LHCN-M2 (cell line): ENCODE measurements at regions not wholly inside any gene's neighbourhood (a gene's known extent, or its start where the extent isn't known, plus 50 kb on each side); places are given as distances from the start of the nearest gene placed in this dataset.

Experiments
- DNase-seq: peaks from one replicate; pipeline ENCODE4 v3.0.0-alpha.2; 2012; ENCODE audit warnings: low read depth

DNA sequence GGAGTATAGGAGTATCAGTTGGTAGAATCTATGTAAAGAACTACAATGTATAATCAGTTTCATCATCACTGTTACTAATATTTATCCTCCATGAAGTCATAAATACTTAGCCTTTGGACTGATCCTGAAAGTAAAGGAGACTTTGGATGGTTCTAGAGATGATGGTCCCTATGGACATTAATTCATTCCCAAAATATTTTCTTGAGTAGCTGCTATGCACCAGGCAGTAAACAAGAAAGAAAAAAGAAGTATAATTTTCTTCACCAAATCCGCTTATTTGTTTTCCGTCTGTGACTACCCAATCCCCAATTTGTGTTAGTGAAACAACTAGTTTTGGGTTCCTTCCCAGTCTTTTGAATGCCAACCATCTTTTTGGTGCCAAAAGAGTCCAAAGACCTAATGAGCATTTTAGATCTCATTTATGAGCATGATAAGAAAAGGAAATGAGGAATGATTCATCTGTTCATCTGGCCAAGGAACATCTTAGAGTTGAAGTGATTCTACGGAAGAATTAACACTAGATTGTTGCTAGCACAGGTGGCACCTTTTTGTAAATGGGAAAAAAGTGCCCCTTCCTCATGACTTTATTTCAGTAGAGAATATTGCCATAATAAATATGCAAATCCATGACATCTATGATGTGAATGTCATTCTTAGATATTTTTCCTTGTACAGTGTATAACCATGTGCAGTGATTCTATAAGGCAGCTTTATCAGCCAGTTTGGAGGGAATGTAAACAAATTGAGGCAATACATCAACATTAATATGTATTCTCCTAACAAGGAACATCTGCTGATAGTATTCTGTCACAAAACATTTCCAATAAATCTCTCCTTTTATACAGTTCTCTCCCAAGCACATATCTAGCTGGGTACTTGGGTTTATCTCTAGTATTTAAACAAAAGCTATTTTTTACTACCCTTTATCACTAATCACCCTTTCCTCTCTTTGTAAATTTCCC lies 85.1 kb upstream of the CCDC91 start:
- DNase-seq = no peak

DNA sequence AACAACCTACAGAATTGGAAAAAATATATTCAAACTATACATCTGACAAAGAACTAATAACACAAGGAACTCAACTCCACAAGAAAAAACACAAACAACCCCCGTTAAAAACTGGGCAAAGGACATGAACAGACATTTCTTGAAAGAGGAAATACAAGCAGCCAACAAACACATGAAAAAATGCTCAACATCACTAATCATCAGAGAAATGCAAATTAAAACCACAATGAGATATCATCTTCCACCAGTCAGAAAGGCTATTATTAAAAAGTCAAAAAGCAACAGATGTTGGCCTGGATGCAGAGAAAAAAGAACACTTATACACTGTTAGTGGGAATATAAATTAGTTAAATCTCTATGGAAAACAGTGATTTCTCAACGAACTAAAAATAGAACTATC lies 82.6 kb upstream of the CCDC91 start:
- peak; percentile 45 for DNase-seq

DNA sequence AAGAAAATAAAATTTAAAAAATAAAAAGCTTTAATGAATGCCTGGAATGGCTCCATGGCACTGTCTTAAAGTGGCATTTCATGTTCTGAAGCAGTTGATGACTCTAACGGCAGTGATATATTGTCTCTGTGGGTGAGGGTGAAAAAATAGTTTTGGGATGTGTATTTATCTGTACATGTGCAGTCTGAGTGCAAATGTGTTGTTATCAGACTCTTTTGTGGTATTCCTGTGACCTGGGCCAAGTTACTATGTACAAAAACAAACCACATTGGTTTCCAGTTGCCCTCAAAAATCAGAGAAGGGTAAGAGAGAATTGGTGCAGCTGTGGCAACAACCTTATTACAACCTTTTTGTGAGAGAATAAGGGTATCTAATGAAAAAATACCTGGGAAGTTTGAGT lies 81.7 kb upstream of the CCDC91 start:
- DNase-seq = peak; percentile 82

DNA sequence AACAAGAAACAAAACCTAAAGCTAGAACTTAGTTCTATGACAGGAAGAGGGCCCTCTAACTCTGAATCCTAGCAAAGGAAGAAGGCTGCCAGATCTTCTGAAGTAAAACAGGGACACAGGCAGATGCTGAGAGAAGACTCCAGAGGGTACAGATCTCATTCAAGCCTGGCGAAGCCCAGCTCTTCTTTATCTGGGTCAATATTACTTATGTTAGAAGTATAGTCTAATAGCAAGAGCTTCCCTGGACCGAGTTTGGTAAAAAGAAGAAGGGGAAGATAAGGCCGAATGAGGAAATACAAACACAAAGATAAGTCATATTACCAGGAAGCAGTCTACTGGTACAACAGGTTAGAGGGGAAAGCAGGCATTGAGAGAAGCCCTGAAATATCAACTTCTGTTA lies 79.9 kb upstream of the CCDC91 start:
- DNase-seq = no peak

DNA sequence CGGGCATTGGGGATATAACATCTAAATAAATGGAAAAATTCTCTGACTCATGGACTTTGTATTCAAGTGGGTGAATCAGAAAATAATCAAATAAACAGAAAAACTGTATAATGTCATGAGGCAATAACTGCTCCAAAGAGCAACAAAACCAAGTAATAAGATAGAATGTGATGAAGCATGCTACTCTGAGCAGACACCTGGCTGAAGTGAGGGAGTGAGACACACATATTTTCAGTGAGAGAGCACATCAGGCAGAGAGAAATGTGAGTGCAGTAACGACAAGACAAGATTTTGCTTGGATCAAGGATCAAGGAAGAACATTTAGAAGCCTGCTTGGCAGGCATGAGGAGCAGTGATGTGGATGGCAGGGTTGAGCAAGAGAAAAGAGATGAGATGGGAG lies 75.8 kb upstream of the CCDC91 start:
- DNase-seq = peak; percentile 13

DNA sequence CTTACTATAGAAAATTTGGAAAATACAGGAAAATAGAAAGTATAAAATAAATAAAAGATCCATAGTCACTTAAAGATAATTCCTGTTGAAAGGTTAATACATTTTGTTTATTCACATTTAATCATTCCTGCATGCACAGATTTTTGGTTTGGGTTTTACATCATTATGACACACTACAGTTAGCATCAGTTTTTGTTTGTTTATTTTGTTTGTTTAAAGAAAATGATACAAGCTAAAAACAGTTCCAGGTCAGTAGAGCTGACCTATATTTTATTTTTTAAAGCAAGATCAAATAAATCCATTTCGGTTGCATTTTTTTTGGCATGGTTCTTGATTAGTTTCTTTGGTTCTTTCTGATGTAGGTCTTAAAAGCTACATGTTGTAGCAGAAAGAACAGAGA lies 68.8 kb upstream of the CCDC91 start:
- no peak for DNase-seq

DNA sequence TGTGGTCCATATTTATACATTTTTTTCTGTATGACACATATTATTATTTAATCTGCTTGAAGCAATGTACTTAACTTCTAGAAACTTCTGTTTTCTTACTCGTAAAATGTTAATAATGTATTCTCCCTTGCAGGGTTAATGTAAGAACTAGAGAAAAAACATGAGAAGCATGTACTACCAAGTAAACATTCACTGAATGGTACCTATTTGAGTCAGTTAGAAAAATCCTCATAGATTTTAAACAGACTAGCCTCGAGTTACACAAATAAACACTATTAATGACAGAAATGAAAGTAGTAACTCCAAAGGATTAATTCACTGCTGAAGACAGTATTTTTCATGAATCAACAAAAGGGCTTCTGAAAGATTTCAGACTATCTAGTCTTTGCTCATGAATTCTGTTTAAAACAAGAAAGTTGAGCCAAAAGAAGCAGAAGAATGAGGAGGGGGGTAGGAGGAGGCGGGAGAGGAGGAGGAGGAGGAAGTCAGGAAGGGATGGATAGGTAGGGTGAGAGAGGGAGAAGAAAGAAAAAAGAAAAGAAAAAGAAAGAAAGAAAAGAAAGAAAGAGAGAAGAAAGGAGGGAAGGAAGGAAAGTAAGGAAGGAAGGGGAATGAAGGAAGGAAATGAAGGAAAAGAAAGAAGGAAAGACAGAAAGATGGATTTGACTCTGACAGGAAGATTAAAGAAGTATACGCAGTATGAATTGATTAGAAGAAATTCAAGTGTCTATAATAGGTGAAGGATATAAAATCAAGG lies 68.2 kb upstream of the CCDC91 start:
- DNase-seq = no peak

DNA sequence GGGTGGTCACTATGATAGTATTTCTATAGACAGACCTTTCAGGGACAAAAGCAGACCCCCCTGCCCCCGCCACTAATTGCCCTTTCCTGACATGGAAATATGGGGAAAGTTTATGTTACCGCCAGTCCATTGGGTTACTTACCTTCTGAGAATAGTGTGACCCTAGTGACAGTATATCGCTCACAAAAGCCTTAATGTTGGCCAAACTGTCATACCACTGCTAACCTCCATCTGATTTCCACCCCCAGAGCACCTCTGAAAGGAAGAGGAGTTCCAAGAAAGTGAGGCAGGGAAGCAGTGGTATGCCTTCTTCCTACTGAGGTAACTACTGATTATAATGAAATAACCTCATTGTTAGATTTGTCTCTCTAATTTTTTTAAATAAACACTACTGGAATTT lies 67.5 kb upstream of the CCDC91 start:
- no peak for DNase-seq

DNA sequence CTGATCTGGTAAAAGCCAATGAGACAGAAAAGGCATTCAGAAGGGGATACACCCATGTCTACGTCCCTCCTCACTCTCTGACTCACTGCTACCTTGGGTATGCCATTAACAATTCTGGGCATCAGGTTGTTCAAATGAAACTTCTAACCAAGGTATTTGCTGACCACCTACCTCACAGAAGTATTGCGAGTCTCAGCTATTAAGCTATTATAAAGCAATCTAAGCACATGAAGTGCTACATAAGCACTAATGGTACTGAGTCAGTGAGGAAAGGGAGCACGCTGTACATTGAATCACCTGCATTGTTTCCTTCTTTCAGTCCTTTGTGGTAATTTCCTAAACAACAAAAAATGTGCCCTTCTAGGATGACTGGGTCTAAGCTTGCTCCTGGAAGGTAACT lies 62.8 kb upstream of the CCDC91 start:
- no peak for DNase-seq

DNA sequence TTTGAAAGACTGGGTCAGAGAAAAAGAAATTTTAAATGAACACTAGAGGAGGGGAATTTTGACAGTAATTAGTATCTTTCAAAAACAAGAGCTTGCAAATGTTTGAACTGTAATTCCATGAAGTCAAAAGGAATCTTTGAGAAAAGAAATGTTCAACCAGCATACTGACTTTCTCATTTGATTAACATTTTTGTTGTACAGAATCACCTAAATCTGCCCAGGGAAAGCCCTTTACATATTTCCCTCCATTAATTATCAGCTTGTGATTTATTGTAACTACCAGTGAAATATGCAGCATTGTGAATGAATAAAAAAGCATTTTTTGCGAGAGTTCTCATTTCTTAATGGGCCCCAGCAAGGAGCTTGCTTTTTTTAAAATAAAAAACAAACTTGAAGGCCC lies 61.2 kb upstream of the CCDC91 start:
- no peak for DNase-seq

DNA sequence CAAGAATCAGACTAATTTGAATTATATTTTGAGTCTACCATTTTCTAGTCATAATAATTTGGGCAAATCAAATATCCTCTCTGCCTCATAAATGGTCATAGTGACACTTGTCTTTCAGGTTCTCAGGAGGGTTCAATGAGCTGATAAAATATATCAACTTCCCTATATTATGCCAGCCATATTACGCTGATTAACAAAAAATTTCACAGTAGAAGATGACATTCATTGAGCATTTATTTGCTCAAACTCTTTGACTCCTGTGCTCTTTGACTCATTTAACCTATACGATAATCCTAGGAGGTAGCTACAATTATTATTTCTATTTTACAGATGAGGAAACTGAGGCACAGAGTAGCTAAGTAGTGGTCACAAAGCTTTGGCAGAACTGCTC lies 60.0 kb upstream of the CCDC91 start:
- DNase-seq = no peak

DNA sequence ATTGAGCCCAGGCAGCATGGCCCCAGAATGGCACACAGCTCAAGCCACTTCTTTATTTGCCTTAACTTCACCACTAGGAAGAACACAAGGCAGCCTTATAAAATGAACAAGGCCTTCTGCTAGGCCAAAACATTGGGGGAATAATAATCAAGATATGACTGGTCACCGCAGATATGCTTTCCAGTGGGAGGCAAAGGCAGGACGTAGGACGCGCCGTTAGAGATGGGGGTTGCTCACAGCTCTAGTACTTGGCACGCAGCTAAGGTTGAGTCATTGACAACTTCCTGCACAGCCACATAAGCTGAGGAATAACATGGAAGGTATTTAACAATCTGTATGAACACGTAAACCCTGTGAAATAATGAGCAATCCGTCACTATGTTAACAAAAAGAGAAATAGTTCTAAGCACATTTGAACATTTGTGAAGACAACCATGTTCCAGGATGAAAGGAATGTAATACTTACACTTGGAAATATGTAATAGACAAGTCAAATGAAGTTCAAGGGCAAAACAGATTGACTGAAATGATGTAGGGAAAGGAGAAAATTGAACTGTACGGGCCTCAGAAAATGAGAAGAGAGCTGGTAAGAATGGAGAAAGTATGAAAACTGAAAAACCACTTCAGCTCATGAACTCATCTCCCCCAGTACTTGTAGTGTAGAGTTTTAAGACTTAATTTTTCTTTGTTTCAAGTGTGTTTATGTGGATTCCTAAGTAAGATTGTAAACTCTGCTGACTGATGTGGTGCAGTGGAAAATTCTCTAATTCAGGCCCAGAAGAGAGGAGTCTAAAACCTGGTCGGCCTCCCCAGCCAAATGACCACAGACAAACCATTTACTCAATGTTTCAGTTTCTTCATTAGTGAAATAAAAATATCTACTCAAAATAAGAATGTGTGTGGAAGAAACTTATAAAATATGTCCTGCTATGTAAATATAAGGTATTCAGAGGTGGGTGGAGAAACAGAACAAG lies 59.3 kb upstream of the CCDC91 start:
- DNase-seq = peak; percentile 56

DNA sequence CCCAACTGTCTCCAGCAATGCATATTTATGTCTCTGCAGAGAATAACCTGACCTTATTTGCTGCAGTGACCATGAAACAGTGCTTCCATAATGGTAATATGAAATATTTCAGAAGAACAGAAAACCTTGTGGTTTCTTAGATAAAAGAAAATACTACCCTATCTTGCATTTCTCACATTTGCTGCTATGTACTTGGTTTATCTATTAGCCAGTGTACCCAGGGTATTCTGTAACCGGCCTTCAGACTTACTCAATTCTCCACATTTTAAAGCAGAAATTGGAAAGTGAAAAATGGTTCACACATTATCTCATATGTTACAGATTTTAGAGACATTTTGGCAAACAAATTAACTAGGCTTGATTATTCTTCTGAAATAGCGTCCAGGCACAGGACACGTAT lies 57.9 kb upstream of the CCDC91 start:
- no peak for DNase-seq

DNA sequence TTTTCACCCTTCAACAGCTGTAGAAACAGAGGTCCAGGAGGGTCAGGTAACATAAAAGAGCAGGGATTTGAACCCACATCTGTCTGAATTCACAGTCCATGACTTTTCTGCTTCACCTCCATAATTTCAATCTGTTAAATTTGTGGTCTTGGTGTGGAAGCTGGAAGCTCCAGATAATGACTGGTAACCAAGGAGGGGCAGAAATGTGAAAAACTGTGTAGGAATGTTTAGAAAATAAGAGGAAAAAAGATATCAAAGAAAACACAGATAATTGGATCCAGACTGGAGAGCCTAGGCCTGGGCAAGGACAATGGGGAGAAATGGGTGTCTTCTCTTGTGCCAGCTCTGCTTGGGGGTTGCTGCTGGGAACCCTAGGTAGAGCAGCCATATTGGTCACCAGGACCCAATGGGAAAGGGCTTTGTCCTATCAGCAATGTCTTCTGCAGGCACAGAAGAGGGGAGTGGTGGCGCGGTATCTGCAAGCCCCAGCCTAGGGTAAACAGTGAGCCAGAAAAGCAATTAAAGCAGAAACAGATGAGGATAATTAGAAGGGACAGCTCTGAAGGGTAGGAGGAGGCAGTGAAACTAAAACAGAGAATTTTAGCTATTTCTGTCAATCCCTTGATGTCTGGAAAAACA lies 54.3 kb upstream of the CCDC91 start:
- DNase-seq = no peak

DNA sequence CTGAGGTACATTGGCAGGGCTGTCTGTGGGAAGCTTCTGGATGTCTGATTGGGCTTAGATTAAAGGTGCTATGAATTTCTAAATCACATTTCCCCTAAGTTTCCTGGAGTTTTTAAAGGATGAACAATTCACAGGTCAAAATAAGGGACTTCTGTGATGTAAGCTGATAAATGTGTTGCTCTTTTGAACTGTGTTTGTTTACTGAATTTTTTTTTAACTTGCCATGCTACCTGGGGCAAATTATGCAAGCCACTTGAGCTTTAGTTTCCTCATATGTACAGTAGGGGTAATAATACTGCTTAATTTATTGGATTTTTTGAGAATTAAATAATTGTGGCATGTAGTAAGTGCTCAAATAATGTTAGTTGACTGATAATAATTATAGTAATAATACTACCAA lies 52.8 kb upstream of the CCDC91 start:
- DNase-seq = no peak

DNA sequence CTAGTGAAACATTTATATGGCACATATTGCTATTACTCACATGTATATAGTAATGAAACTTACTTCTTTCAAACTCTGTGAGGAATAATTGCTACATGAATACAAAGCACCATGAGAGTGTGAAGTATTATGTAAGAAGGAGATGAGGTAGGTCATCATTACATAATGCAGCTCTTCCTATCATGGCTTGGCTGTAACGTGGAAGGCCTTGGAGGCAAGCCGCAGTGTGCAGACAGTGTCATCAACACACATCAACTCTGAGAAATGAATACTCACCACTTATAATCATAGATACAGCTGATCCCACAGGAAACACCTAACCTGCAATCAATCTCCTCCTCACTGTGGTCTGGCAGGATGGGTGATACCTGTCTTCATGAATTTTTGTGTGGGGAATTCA lies 49.9 kb upstream of the CCDC91 start:
- DNase-seq = no peak
